ENCODE measurements at regions not wholly inside any gene's neighbourhood (a gene's known extent, or its start where the extent isn't known, plus 50 kb on each side); places are given as distances from the start of the nearest gene placed in this dataset.
A peak's percentile ranks its signal among the peaks of the same experiment; 100 is the strongest.

DNA sequence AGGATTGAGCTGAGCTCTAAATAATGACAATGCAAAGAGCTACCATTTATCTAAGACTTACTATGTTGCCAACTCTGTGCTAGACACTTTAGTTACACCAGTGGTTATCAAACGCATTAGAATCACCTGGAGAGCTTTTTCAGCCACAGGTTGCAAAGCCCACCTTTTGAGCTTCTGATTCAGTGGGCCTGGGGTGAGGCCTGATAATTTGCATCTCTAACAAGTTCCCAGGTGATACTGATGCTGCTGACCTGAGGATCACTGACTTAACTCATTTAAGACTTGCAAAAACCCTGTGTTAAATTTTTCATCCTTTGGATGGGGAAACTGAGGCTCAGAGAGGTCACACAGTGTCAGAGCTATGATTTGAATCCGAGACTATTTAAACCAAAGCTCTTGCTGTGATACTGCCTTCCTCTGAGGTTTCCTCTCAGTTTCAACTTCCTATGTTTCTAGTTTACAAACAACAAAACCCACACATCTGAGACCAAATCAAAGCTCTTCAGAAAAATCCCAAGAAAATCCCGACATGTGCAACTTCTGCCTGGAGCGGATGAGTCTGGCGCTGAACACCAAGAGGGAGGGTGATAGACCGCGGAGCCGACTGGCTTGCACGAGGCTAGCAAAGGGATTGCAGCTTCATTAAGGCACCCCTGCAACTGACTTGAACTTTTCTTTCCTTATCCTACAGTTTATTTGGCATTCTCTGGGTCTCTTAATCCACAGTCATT lies 124.9 kb downstream of the CYP26A1 start:
- Histone ChIP-seq H3K9me3 (no peaks in the 10 kb centered on the region), H3K27ac (no peak overlapping the region), H3K4me1 (no peaks in the 10 kb centered on the region), H3K4me3 (peak overlapping the region; percentile 11 to 24), H3K36me3 (no peaks in the 10 kb centered on the region), H3K27me3 (no peaks in the 10 kb centered on the region)
- intact Hi-C loops (cut with DNase I; ENCODE audit: low total_unique reads) = no loop called here
- TF ChIP-seq CTCF (IDR thresholded peaks at IDR 0.05) (no peak), POLR2A (IDR thresholded peaks at IDR 0.05) (no peak)
- no peak for DNase-seq

DNA sequence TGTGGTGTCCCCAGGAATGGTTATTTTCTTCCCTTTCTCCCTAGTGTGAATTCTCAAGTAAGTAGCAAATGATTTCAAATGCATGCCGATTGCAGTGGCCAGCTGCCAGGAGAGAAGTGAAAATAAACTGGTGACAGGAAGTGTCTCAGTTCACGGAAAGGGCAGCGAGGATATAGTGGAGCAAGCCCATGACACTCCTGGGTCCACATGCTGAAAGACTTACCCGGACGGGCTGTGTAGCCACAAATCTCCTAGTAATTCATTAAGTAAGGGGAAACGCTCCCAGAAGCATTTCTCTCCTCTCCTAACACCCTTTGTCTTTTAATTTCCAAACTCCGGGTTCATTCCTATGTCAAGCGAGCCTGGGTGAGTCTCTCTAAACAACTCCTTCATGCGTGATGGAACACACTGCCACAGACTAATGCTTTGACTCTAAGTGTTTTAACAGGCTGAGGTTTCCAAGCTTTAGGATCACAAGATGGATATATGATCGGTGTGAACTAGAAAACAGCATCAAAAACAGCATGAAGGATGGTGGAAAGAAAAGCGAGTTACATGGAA lies 125.6 kb downstream of the CYP26A1 start:
- Histone ChIP-seq H3K27ac (no peak overlapping the region), H3K4me3 (peak overlapping the region; percentile 11 to 24), H3K36me3 (no peaks in the 10 kb centered on the region), H3K27me3 (no peaks in the 10 kb centered on the region), H3K9me3 (no peaks in the 10 kb centered on the region), H3K4me1 (no peaks in the 10 kb centered on the region)
- DNase-seq = peak; percentile 33 to 34
- intact Hi-C loops (cut with DNase I; ENCODE audit: low total_unique reads) = no loop called here
- TF ChIP-seq CTCF (IDR thresholded peaks at IDR 0.05) (no peak), POLR2A (IDR thresholded peaks at IDR 0.05) (no peak)

GRCh38 chr10:93204494-93205485 lies 131.1 kb downstream of the CYP26A1 start:
- H3K4me3 ChIP-seq = no peak overlapping the region
- no peaks in the 10 kb centered on the region for H3K4me1 ChIP-seq
- no peaks in the 10 kb centered on the region for H3K27me3 ChIP-seq
- intact Hi-C loops (cut with DNase I; ENCODE audit: low total_unique reads) = no loop called here
- no peak for DNase-seq
- TF ChIP-seq CTCF (IDR thresholded peaks at IDR 0.05) (no peak), POLR2A (IDR thresholded peaks at IDR 0.05) (no peak)
- H3K9me3 ChIP-seq = no peaks in the 10 kb centered on the region
- H3K36me3 ChIP-seq = no peaks in the 10 kb centered on the region
- H3K27ac ChIP-seq = no peak overlapping the region

DNA sequence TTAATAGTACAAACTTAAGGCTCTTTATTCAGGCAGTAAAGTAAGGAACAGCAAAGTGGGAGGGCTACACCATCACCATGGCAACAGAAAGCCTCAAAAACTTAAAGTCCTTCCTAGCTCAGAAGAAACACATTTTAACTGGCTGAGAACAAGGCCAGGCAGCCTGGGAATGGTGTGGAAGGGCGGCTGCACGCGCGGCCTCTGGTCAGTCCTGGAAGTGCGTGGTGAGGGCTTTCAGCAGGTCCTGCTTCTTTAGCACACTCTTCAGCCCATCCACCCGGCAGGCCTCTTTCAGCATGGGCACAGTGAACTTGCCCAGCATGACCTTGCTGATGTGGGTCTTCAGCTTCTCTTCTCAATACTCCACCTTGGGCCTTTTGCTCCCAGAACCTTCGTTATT lies 133.0 kb downstream of the CYP26A1 start:
- intact Hi-C loops (cut with DNase I; ENCODE audit: low total_unique reads) = no loop called here
- H3K27ac ChIP-seq = no peak overlapping the region

More for the DNA sequence above, 133.0 kb downstream of the CYP26A1 start:
- Histone ChIP-seq H3K4me1 (no peaks in the 10 kb centered on the region), H3K27me3 (no peaks in the 10 kb centered on the region), H3K36me3 (no peaks in the 10 kb centered on the region), H3K4me3 (no peak overlapping the region), H3K9me3 (no peaks in the 10 kb centered on the region)
- no peak for TF ChIP-seq CTCF (IDR thresholded peaks at IDR 0.05)
- TF ChIP-seq POLR2A (IDR thresholded peaks at IDR 0.05) = no peak
- no peak for DNase-seq
